ENCODE measurements at regions not wholly inside any gene's neighbourhood (a gene's known extent, or its start where the extent isn't known, plus 50 kb on each side); places are given as distances from the start of the nearest gene placed in this dataset.

DNA sequence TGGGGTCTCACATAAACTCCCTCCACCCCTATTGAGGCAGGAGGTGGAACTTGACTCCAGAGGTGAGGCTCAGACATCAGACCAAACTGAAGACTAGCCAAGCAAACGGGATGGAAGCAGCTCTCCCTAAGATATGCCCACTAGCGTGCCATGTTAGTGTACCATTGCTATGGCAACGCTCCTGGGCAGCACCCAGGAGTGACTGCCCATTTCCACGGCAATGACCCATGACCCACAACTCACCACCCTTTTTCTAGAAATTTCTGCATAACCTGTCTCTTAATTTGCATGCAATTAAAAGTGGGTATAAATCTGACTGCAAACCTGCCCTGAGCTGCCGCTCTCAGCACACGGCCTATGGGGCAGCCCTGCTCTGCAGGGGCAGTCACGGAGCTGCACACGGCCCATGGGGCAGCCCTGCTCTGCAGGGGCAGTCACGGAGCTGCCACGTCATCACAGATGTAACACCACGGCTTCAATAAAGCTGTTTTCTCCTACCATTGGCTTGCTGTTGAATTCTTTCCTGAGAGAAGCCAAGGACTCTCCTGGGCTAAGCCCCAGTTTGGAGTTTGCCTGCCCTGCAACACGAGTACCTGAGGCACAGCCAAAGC is 164.3 kb downstream of the RBFOX3 start:
- 0 out of 6 replicates have a peak, but pooled peaks of 1 of the 2 experiments have one; percentile 14 for ATAC-seq
- Histone ChIP-seq H3K9me3 (no peaks in the 10 kb centered on the region), H3K4me3 (no peak overlapping the region), H3K4me1 (peaks cover 6% of the 10 kb centered on the region; the same call in 1 of the 3 replicates), H3K4me2 (no peak overlapping the region), H3K27ac (no peak overlapping the region)
- CTCF ChIA-PET = interaction anchor here (0.7 to 1.4 kb wide), 5 partner anchors 8 to 166 kb away, joined by 3 read pairs; no protein-coding TSS in a partner anchor
- no peak for FAIRE-seq
- TF ChIP-seq JUN (IDR thresholded peaks at IDR 0.05) (no peak), CEBPB (IDR thresholded peaks at IDR 0.05) (no peak), JUNB (IDR thresholded peaks at IDR 0.05) (no peak), ZC3H11A (IDR thresholded peaks at IDR 0.05) (no peak), KDM5A (IDR thresholded peaks at IDR 0.05) (no peak), FOSL2 (IDR thresholded peaks at IDR 0.05) (no peak), FOSL2 (CRISPR knock-in tag; IDR thresholded peaks at IDR 0.05) (no peak), EHF (CRISPR knock-in tag; IDR thresholded peaks at IDR 0.05) (no peak)
- POLR2A ChIA-PET = no interaction called here
- no peak for DNase-seq (ENCODE audit: low read depth in 1 of 2, low spot score in 1 of 2)
- WGBS (ENCODE audit: missing lambda C conversion rate) = 89% methylated on average over 12 of the region's 12 CpGs

DNA sequence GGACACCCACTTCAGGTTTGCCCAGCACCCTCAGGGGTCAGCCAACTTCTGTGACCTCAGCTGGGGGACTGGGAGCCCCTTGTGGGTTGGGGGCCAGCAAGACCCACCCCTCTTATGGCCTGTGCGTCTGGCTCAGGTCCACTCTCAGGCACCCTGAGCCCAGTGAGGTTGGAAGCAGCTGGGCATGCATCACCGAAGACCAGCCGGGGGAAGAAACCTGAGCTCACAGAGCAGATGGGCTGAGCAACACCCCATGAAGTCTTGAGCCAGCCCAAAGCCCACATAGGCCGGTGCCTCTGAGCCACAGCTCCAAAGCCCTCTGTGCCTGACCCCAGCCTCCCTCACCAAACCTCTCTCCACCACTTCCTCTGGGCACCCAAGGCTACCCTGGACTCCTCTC is 166.7 kb downstream of the RBFOX3 start:
- 90% methylated on average over 4 of the region's 4 CpGs for WGBS (ENCODE audit: missing lambda C conversion rate)
- H3K4me3 ChIP-seq = no peak overlapping the region
- DNase-seq (ENCODE audit: low read depth in 1 of 2, low spot score in 1 of 2) (no peak), ATAC-seq (no peak), FAIRE-seq (no peak)
- H3K4me1 ChIP-seq = peaks cover 6% of the 10 kb centered on the region; the same call in 1 of the 3 replicates
- ChIA-PET POLR2A (no interaction called here), CTCF (interaction anchor here (1.0 kb wide), 1 partner anchor 168 kb away, joined by 5 read pairs; no protein-coding TSS in a partner anchor)
- H3K27ac ChIP-seq = no peak overlapping the region
- H3K4me2 ChIP-seq = no peak overlapping the region
- no peaks in the 10 kb centered on the region for H3K9me3 ChIP-seq
- TF ChIP-seq BHLHE40 (IDR thresholded peaks at IDR 0.05; ENCODE audit: low read depth, low read length) = no peak
- TF ChIP-seq HOXA7 (CRISPR knock-in tag; IDR thresholded peaks at IDR 0.05) = no peak
- TF ChIP-seq FOXS1 (CRISPR knock-in tag; IDR thresholded peaks at IDR 0.05) = no peak
- no peak for TF ChIP-seq JUN (IDR thresholded peaks at IDR 0.05)
- TF ChIP-seq, protein P1, sequence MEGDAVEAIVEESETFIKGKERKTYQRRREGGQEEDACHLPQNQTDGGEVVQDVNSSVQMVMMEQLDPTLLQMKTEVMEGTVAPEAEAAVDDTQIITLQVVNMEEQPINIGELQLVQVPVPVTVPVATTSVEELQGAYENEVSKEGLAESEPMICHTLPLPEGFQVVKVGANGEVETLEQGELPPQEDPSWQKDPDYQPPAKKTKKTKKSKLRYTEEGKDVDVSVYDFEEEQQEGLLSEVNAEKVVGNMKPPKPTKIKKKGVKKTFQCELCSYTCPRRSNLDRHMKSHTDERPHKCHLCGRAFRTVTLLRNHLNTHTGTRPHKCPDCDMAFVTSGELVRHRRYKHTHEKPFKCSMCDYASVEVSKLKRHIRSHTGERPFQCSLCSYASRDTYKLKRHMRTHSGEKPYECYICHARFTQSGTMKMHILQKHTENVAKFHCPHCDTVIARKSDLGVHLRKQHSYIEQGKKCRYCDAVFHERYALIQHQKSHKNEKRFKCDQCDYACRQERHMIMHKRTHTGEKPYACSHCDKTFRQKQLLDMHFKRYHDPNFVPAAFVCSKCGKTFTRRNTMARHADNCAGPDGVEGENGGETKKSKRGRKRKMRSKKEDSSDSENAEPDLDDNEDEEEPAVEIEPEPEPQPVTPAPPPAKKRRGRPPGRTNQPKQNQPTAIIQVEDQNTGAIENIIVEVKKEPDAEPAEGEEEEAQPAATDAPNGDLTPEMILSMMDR (IDR thresholded peaks at IDR 0.05) = no peak
- TF ChIP-seq EP300 (IDR thresholded peaks at IDR 0.05) = no peak
- no peak for TF ChIP-seq SREBF2 (IDR thresholded peaks at IDR 0.05)
- no peak for TF ChIP-seq MAFK (IDR thresholded peaks at IDR 0.05; ENCODE audit: partially characterized antibody)
- no peak for TF ChIP-seq POLR2A (IDR thresholded peaks at IDR 0.05; ENCODE audit: low read length)
- TF ChIP-seq, protein P2, sequence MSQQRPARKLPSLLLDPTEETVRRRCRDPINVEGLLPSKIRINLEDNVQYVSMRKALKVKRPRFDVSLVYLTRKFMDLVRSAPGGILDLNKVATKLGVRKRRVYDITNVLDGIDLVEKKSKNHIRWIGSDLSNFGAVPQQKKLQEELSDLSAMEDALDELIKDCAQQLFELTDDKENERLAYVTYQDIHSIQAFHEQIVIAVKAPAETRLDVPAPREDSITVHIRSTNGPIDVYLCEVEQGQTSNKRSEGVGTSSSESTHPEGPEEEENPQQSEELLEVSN (IDR thresholded peaks at IDR 0.05; ENCODE audit: borderline replicate concordance, low read depth) = no peak
- no peak for TF ChIP-seq PHF8 (IDR thresholded peaks at IDR 0.05; ENCODE audit: borderline replicate concordance, low read depth)
- TF ChIP-seq KDM5A (IDR thresholded peaks at IDR 0.05) = no peak
- no peak for TF ChIP-seq ZNF302 (CRISPR knock-in tag; IDR thresholded peaks at IDR 0.05)
- TF ChIP-seq TFCP2L1 (CRISPR knock-in tag; IDR thresholded peaks at IDR 0.05) = no peak
- TF ChIP-seq CBX8 (IDR thresholded peaks at IDR 0.05) = no peak
- no peak for TF ChIP-seq HMGXB4 (CRISPR knock-in tag; IDR thresholded peaks at IDR 0.05; ENCODE audit: borderline replicate concordance)
- TF ChIP-seq RAD21 (conservative IDR thresholded peaks at IDR 0.05 in 1 of 2, IDR thresholded peaks at IDR 0.05 in 1 of 2) = no peak
- TF ChIP-seq GATA3 (IDR thresholded peaks at IDR 0.05; ENCODE audit: borderline replicate concordance) = no peak

All from A549 (cell line).